SK-N-MC (cell line): ENCODE measurements at regions not wholly inside any gene's neighbourhood (a gene's known extent, or its start where the extent isn't known, plus 50 kb on each side); places are given as distances from the start of the nearest gene placed in this dataset.

Source experiments
- EZH2 ChIP-seq: fragments of 200-600 bp; sonication (generic); IDR thresholded peaks from one replicate; pipeline ENCODE4 v1.6.1; 2017; ENCODE audit warnings: antibody characterized with exemption
- FOXP2 ChIP-seq: optimal IDR thresholded peaks from 2 replicates; pipeline ENCODE3; 2011; ENCODE audit warnings: mild to moderate bottlenecking, moderate library complexity; ENCODE audit not compliant: insufficient read depth; ENCODE audit errors: extremely low read length, control extremely low read depth
- POLR2AphosphoS5 ChIP-seq: IDR thresholded peaks from 2 replicates; pipeline ENCODE4 v1.6.1; 2012; ENCODE audit warnings: mild to moderate bottlenecking, low read depth, low read length, borderline replicate concordance

DNA sequence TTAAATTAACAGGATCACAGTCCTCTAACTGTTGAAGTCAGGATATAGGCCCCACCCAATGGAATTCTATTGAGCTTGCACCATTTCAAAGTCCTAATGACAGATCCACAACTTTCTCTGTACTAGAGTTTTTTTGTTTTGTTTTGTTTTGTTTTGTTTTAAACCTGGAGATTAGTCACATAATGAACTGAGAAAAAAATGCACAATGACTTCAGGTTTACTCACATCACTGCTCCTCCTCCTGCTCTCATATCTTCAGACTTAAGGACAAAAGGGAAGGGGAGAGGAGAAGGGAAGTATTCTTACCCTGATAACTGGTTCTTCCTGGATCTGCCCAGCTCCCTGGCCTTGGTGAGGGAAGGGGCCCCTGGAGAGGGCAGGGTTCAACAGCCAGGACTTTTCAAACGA, 208.2 kb upstream of the EPHA4 start:
- TF ChIP-seq FOXP2 (no peak), EZH2 (no peak), POLR2AphosphoS5 (no peak)
